Activated naive CD4-positive, alpha-beta T cell treated with anti-CD3 and anti-CD28 coated beads, Interleukin-2, amount 50 U/mL, for 24 hours (primary cell): ENCODE measurements at regions not wholly inside any gene's neighbourhood (a gene's known extent, or its start where the extent isn't known, plus 50 kb on each side); places are given as distances from the start of the nearest gene placed in this dataset.

Source experiments
- H3K27ac Mint-ChIP-seq: one replicate; pipeline ENCODE4 v1.8.0; 2021; ENCODE audit warnings: mild to moderate bottlenecking, mixed read lengths
- H3K27me3 Mint-ChIP-seq: one replicate; pipeline ENCODE4 v1.8.0; 2021; ENCODE audit warnings: mixed read lengths
- H3K36me3 Mint-ChIP-seq: one replicate; pipeline ENCODE4 v1.8.0; 2021; ENCODE audit warnings: mixed read lengths
- H3K4me1 Mint-ChIP-seq: one replicate; pipeline ENCODE4 v1.8.0; 2021; ENCODE audit warnings: mixed read lengths
- H3K4me3 Mint-ChIP-seq: one replicate; pipeline ENCODE4 v1.8.0; 2021; ENCODE audit warnings: mild to moderate bottlenecking, mixed read lengths
- H3K9me3 Mint-ChIP-seq: one replicate; pipeline ENCODE4 v1.8.0; 2021; ENCODE audit warnings: mixed read lengths

- Mint-ChIP-seq H3K4me1 (no peaks in the 10 kb centered on the region), H3K9me3 (peaks cover 4% of the 10 kb centered on the region), H3K36me3 (no peaks in the 10 kb centered on the region), H3K4me3 (no peak overlapping the region), H3K27ac (no peak overlapping the region), H3K27me3 (peaks cover 5% of the 10 kb centered on the region)
Measured at GRCh38 chr14:51539571-51540037, 112.1 kb upstream of the FRMD6 start.

GRCh38 chr14:51540364-51540763, 111.3 kb upstream of the FRMD6 start:
- peaks cover 5% of the 10 kb centered on the region for H3K27me3 Mint-ChIP-seq
- H3K27ac Mint-ChIP-seq, result no peak overlapping the region
- H3K36me3 Mint-ChIP-seq, result no peaks in the 10 kb centered on the region
- H3K4me3 Mint-ChIP-seq, result no peak overlapping the region
- H3K9me3 Mint-ChIP-seq, result peaks cover 2% of the 10 kb centered on the region
- H3K4me1 Mint-ChIP-seq, result no peaks in the 10 kb centered on the region

DNA sequence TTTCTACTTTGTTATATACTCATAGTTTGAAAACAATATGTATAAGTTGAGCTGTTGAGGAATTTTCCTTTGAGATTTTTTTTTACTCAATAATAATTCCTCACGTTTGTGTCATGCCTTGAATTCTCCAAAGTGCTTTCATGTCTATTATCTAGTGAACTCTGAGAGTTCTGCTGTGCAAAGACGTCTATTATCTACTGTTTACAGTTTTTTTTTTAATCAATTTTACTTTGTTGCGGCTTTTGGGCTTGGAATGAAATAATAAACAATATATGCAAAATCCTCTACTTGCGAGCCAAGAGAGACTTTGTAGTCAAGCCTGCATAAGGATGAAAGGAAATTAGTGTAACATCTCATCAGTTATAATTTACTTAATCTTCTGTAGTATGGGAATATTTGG, 107.2 kb upstream of the FRMD6 start:
- Mint-ChIP-seq H3K36me3 (peaks cover 2% of the 10 kb centered on the region), H3K27ac (no peak overlapping the region), H3K4me1 (no peaks in the 10 kb centered on the region), H3K27me3 (peaks cover 12% of the 10 kb centered on the region), H3K4me3 (no peak overlapping the region), H3K9me3 (no peaks in the 10 kb centered on the region)

DNA sequence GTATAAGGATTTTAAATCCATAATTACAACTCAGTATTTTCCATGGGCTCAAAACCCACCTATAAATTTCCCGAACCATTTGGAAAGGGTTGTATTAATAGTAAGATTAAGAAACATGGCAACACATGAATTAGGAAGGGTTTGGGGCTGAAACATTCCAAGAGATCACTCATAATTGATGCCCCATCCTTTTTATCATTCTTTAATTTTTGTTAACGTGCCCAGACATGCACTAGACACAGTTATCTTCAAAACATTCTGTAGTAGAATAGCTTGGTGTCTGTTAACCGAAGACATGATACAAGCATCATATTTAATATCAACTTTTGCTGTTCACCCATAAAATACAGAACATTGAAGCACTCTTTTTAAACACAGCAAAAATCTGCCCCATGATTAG, 106.8 kb upstream of the FRMD6 start:
- Mint-ChIP-seq H3K9me3 (no peaks in the 10 kb centered on the region), H3K36me3 (peaks cover 2% of the 10 kb centered on the region), H3K4me3 (no peak overlapping the region), H3K27me3 (peaks cover 12% of the 10 kb centered on the region), H3K27ac (no peak overlapping the region), H3K4me1 (no peaks in the 10 kb centered on the region)

GRCh38 chr14:51545396-51545795, 106.3 kb upstream of the FRMD6 start:
- peaks cover 12% of the 10 kb centered on the region for H3K27me3 Mint-ChIP-seq

GRCh38 chr14:51546099-51546498, 105.6 kb upstream of the FRMD6 start:
- Mint-ChIP-seq H3K4me1 (no peaks in the 10 kb centered on the region), H3K4me3 (no peak overlapping the region), H3K27ac (no peak overlapping the region), H3K9me3 (no peaks in the 10 kb centered on the region), H3K27me3 (peaks cover 12% of the 10 kb centered on the region), H3K36me3 (peaks cover 2% of the 10 kb centered on the region)

More at GRCh38 chr14:51545396-51545795, 106.3 kb upstream of the FRMD6 start:
- Mint-ChIP-seq H3K27ac (no peak overlapping the region), H3K9me3 (no peaks in the 10 kb centered on the region), H3K36me3 (peaks cover 2% of the 10 kb centered on the region), H3K4me1 (no peaks in the 10 kb centered on the region), H3K4me3 (no peak overlapping the region)

- Mint-ChIP-seq H3K4me3 (no peak overlapping the region), H3K36me3 (peaks cover 2% of the 10 kb centered on the region), H3K27me3 (peaks cover 11% of the 10 kb centered on the region), H3K27ac (no peak overlapping the region), H3K4me1 (no peaks in the 10 kb centered on the region), H3K9me3 (no peaks in the 10 kb centered on the region)
Measured at GRCh38 chr14:51546603-51547258, 105.0 kb upstream of the FRMD6 start.

GRCh38 chr14:51547260-51547659, 104.5 kb upstream of the FRMD6 start:
- Mint-ChIP-seq H3K4me1 (no peaks in the 10 kb centered on the region), H3K36me3 (peaks cover 2% of the 10 kb centered on the region), H3K9me3 (no peaks in the 10 kb centered on the region), H3K27ac (no peak overlapping the region), H3K4me3 (no peak overlapping the region), H3K27me3 (peaks cover 10% of the 10 kb centered on the region)

DNA sequence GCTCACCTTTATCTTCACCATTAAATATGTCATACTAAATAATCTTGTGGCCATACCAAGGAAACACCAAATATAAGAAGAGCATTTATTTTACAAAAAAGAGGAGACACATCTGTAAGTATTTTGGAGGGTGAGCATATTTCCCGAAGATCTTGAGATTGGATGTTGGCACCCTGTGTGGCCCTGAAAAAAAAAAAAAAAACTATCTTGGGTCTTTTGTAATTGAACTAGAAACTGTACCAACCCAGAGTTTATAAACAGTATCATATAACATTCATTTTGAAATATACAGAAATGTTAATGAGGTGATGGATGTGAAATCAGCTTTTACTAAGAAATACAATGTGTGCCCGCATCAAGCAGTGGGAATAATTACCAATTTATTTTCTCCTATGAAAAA, 104.0 kb upstream of the FRMD6 start:
- Mint-ChIP-seq H3K4me1 (no peaks in the 10 kb centered on the region), H3K27me3 (peaks cover 10% of the 10 kb centered on the region), H3K27ac (no peak overlapping the region), H3K4me3 (no peak overlapping the region), H3K9me3 (no peaks in the 10 kb centered on the region), H3K36me3 (peaks cover 2% of the 10 kb centered on the region)

DNA sequence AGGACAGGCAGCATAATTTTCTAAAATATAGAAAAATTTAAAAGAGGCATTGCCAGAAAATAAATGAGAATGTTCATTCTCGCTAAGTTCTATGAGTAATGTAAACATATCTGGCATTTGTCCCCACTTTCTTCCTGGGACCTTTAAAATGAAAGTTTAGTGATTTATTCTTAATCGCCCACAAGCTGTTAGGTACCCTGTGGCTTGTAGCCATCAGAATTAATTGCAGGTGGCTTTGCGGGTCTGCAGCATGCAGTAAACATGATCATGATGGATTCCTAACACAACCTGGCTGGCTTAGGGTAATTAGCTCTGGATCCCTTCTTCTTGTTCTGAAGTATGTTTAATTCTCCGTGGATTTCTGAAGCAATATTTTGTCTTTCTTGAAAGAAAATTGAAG, 103.5 kb upstream of the FRMD6 start:
- Mint-ChIP-seq H3K4me1 (no peaks in the 10 kb centered on the region), H3K36me3 (peaks cover 2% of the 10 kb centered on the region), H3K4me3 (no peak overlapping the region)

GRCh38 chr14:51550636-51551035, 101.1 kb upstream of the FRMD6 start:
- peaks cover 8% of the 10 kb centered on the region for H3K27me3 Mint-ChIP-seq
- H3K9me3 Mint-ChIP-seq, result no peaks in the 10 kb centered on the region
- no peaks in the 10 kb centered on the region for H3K4me1 Mint-ChIP-seq
- no peak overlapping the region for H3K4me3 Mint-ChIP-seq
- H3K27ac Mint-ChIP-seq, result no peak overlapping the region
- peaks cover 2% of the 10 kb centered on the region for H3K36me3 Mint-ChIP-seq

More for the DNA sequence above, 103.5 kb upstream of the FRMD6 start:
- Mint-ChIP-seq H3K27ac (no peak overlapping the region), H3K27me3 (peaks cover 11% of the 10 kb centered on the region), H3K9me3 (no peaks in the 10 kb centered on the region)

GRCh38 chr14:51552275-51552674, 99.4 kb upstream of the FRMD6 start:
- Mint-ChIP-seq H3K9me3 (no peaks in the 10 kb centered on the region), H3K27me3 (peaks cover 6% of the 10 kb centered on the region), H3K27ac (no peak overlapping the region), H3K4me1 (no peaks in the 10 kb centered on the region), H3K4me3 (no peak overlapping the region), H3K36me3 (peaks cover 2% of the 10 kb centered on the region)

DNA sequence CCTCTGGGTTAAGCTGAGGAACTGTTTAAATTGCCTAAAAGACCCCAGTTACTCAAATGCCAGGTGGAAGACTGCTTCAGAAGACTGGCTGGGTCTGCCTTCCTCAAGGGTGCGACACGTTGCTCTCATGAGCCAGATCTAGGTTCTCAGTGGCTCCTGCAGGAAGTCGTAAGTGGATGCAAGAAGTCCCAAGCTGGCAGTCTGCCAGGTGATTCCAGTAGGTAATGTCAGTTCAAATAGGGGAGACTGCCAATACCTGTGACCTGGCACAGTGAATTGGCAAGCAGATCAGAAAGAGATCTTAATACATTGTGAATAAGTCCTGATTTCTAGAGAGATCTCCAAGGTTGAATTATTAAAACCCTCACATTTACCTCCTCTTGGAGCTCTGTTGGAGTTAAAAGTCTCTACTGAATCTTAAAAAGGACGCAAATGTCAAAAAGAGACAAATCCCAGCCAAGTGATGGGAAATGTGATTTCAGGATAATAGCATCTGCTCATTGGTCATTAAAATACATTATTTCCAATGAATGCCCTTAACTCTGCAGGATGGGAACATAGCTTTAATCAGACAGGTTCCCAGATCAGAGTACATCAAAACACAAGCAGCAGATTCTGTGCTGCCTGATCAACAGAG, 98.8 kb upstream of the FRMD6 start:
- H3K4me3 Mint-ChIP-seq, result no peak overlapping the region
- no peaks in the 10 kb centered on the region for H3K9me3 Mint-ChIP-seq
- peaks cover 2% of the 10 kb centered on the region for H3K36me3 Mint-ChIP-seq
- peaks cover 4% of the 10 kb centered on the region for H3K27me3 Mint-ChIP-seq
- H3K27ac Mint-ChIP-seq, result no peak overlapping the region
- H3K4me1 Mint-ChIP-seq, result no peaks in the 10 kb centered on the region

GRCh38 chr14:51554339-51554920, 97.3 kb upstream of the FRMD6 start:
- Mint-ChIP-seq H3K27me3 (peaks cover 2% of the 10 kb centered on the region), H3K4me3 (no peak overlapping the region), H3K36me3 (no peaks in the 10 kb centered on the region), H3K27ac (no peak overlapping the region), H3K9me3 (no peaks in the 10 kb centered on the region), H3K4me1 (no peaks in the 10 kb centered on the region)

- Mint-ChIP-seq H3K4me1 (no peaks in the 10 kb centered on the region), H3K36me3 (no peaks in the 10 kb centered on the region), H3K4me3 (no peak overlapping the region), H3K27ac (no peak overlapping the region), H3K9me3 (no peaks in the 10 kb centered on the region), H3K27me3 (peaks cover 2% of the 10 kb centered on the region)
Measured at GRCh38 chr14:51554953-51555352, 96.8 kb upstream of the FRMD6 start.

GRCh38 chr14:51561141-51561540, 90.6 kb upstream of the FRMD6 start:
- H3K27ac Mint-ChIP-seq, result no peak overlapping the region
- no peaks in the 10 kb centered on the region for H3K36me3 Mint-ChIP-seq
- H3K27me3 Mint-ChIP-seq, result no peaks in the 10 kb centered on the region
- no peaks in the 10 kb centered on the region for H3K9me3 Mint-ChIP-seq
- H3K4me1 Mint-ChIP-seq, result peaks cover 13% of the 10 kb centered on the region
- H3K4me3 Mint-ChIP-seq, result no peak overlapping the region
